HCT116 (cell line): ENCODE measurements at regions not wholly inside any gene's neighbourhood (a gene's known extent, or its start where the extent isn't known, plus 50 kb on each side); places are given as distances from the start of the nearest gene placed in this dataset.

ENCODE experiments used
- ATAC-seq: fragments of 200-7000 bp; cut with Tn5 transposase; 2 replicates; pipeline ENCODE4 v1.9.1; 2020; ENCODE audit warnings: mild to moderate bottlenecking, moderate library complexity
- BruUV-seq: library from RNA; stranded (reverse); fragments of 400-500 nt; replicated peaks from 2 replicates; lab custom pipeline; 2021; lab: Mats Ljungman, UMichigan
- CTCF ChIA-PET: fragments of 300-600 bp; sonication (Branson Sonifier 250); formaldehyde crosslinking; loops from one replicate; lab custom pipeline; 2021; ENCODE audit warnings: antibody characterized with exemption; lab: Charles Lee
- POLR2A ChIA-PET: fragments of 300-600, 350-600 bp; sonication (Branson Sonifier 250); formaldehyde crosslinking; loops from one replicate; lab custom pipeline; 2021; ENCODE audit warnings: antibody characterized with exemption; lab: Charles Lee
- RAD21 ChIA-PET, 2 experiments: fragments of 300-600 bp; sonication (Branson Sonifier 250); formaldehyde crosslinking; loops; one replicate each; lab custom pipeline; 2023; ENCODE audit warnings: low total read pairs in 2 of 2; ENCODE audit not compliant: uncharacterized antibody in 2 of 2, unreplicated experiment in 2 of 2, low non-redundant PET in 1 of 2; lab: Charles Lee
- DNase-seq: peaks from one replicate; pipeline ENCODE4 v3.0.0-alpha.2; 2010; ENCODE audit warnings: low read depth, low spot score
- H2AFZ ChIP-seq: fragments of 200-600 bp; shearing (Covaris generic), sonication (generic); 2 replicates; pipeline ENCODE4 v1.6.1; 2017; ENCODE audit warnings: low read depth, mixed run types, mixed read lengths, antibody characterized with exemption, low read length; ENCODE audit not compliant: poor library complexity, severe bottlenecking
- H3K27ac ChIP-seq: 2 replicates; pipeline ENCODE4 v1.5.1; 2012; ENCODE audit warnings: low read depth, low read length
- H3K27me3 ChIP-seq: fragments of 200-600 bp; sonication (generic); 2 replicates; pipeline ENCODE4 v1.6.1; 2016; ENCODE audit warnings: mixed run types, low read length, mixed read lengths; ENCODE audit not compliant: insufficient read depth
- H3K36me3 ChIP-seq, 2 experiments: fragments of 200-500 bp in 1 of 2; fragments of 200-600 bp in 1 of 2; sonication (Bioruptor generic) in 1 of 2; sonication (generic) in 1 of 2; 2 replicates each; pipeline versions ENCODE4 v1.5.1 to v1.6.1; 2014 to 2016; ENCODE audit warnings: low read length in 2 of 2, inconsistent platforms in 1 of 2, mixed read lengths in 1 of 2, mixed run types in 1 of 2; ENCODE audit not compliant: insufficient read depth in 2 of 2, control insufficient read depth in 1 of 2
- H3K4me1 ChIP-seq, 2 experiments: fragments of 200-600 bp in 1 of 2; sonication (generic) in 1 of 2; 2 replicates each; pipeline versions ENCODE4 v1.5.1 to v1.6.1; 2012 to 2017; ENCODE audit warnings: low read length in 2 of 2, inconsistent platforms in 1 of 2, mild to moderate bottlenecking in 1 of 2, mixed read lengths in 1 of 2, mixed run types in 1 of 2, moderate library complexity in 1 of 2; ENCODE audit not compliant: insufficient read depth in 2 of 2, control insufficient read depth in 1 of 2
- H3K4me2 ChIP-seq: fragments of 200-600 bp; sonication (generic); 2 replicates; pipeline ENCODE4 v1.6.1; 2017; ENCODE audit warnings: mixed run types, low read length, mixed read lengths
- H3K4me3 ChIP-seq, 2 experiments: fragments of 200-600 bp in 1 of 2; sonication (generic) in 1 of 2; replicated peaks in 1 of 2; 2 replicates each; pipeline ENCODE4 v1.5.1; 2011 to 2016; ENCODE audit warnings: low read length in 2 of 2, control low read depth in 1 of 2, low read depth in 1 of 2, mild to moderate bottlenecking in 1 of 2, mixed read lengths in 1 of 2, mixed run types in 1 of 2
- H3K79me2 ChIP-seq: fragments of 200-600 bp; sonication (generic); 2 replicates; pipeline ENCODE4 v1.6.1; 2017; ENCODE audit warnings: mild to moderate bottlenecking, mixed run types, low read length, moderate library complexity, mixed read lengths; ENCODE audit not compliant: insufficient read depth
- H3K9ac ChIP-seq: fragments of 200-600 bp; sonication (generic); 2 replicates; pipeline ENCODE4 v1.6.1; 2016; ENCODE audit warnings: low read length, mixed read lengths
- H3K9me2 ChIP-seq: fragments of 200-600 bp; sonication (generic), shearing (Covaris generic); 2 replicates; pipeline ENCODE4 v1.6.1; 2017; ENCODE audit warnings: mixed run types, mild to moderate bottlenecking, moderate library complexity; ENCODE audit not compliant: insufficient read depth
- H3K9me3 ChIP-seq, 2 experiments: fragments of 200-500 bp in 1 of 2; fragments of 200-600 bp in 1 of 2; sonication (Bioruptor generic) in 1 of 2; sonication (generic) in 1 of 2; 2 replicates each; pipeline ENCODE4 v1.6.1; 2014 to 2017; ENCODE audit warnings: low read length in 2 of 2, mixed read lengths in 2 of 2, inconsistent platforms in 1 of 2, low read depth in 1 of 2, mild to moderate bottlenecking in 1 of 2, mixed run types in 1 of 2, moderate library complexity in 1 of 2; ENCODE audit not compliant: control insufficient read depth in 1 of 2, insufficient read depth in 1 of 2
- H4K20me1 ChIP-seq: fragments of 200-600 bp; sonication (generic), shearing (Covaris generic); 2 replicates; pipeline ENCODE4 v1.6.1; 2017; ENCODE audit warnings: mixed run types, mild to moderate bottlenecking, moderate library complexity; ENCODE audit not compliant: insufficient read depth
- ATF3 ChIP-seq: IDR thresholded peaks from 2 replicates; pipeline ENCODE4 v1.6.1; 2012
- CBX3 ChIP-seq: IDR thresholded peaks from 2 replicates; pipeline ENCODE4 v1.6.1; 2012; ENCODE audit warnings: low read depth
- CTCF ChIP-seq, 3 experiments: fragments of 200-600 bp in 1 of 3; sonication (generic) in 1 of 3; IDR thresholded peaks in 2 of 3; conservative IDR thresholded peaks in 1 of 3; 2 replicates each; pipeline ENCODE4 v1.5.1; 2012 to 2017; ENCODE audit warnings: low read depth in 2 of 3, low read length in 2 of 3, antibody characterized with exemption in 1 of 3, borderline replicate concordance in 1 of 3, control low read depth in 1 of 3, mild to moderate bottlenecking in 1 of 3, mixed read lengths in 1 of 3, mixed run types in 1 of 3, moderate library complexity in 1 of 3; ENCODE audit not compliant: insufficient read depth in 1 of 3
- EGR1 ChIP-seq: IDR thresholded peaks from 2 replicates; pipeline ENCODE4 v1.6.1; 2012; ENCODE audit warnings: low read depth
- ELF1 ChIP-seq: IDR thresholded peaks from 2 replicates; pipeline ENCODE4 v1.6.1; 2012; ENCODE audit warnings: low read depth, borderline replicate concordance
- EZH2 ChIP-seq: fragments of 200-600 bp; sonication (generic); IDR thresholded peaks from 2 replicates; pipeline ENCODE4 v1.6.1; 2017; ENCODE audit warnings: antibody characterized with exemption, mixed run types
- EZH2phosphoT487 ChIP-seq: fragments of 200-600 bp; IDR thresholded peaks from 2 replicates; pipeline ENCODE4 v1.6.1; 2018; ENCODE audit warnings: antibody characterized with exemption, borderline replicate concordance
- FOSL1 ChIP-seq: IDR thresholded peaks from 2 replicates; pipeline ENCODE4 v1.6.1; 2012; ENCODE audit warnings: low read depth
- MAX ChIP-seq: IDR thresholded peaks from 2 replicates; pipeline ENCODE4 v1.6.1; 2012
- REST ChIP-seq: IDR thresholded peaks from 2 replicates; pipeline ENCODE4 v1.6.1; 2012; ENCODE audit warnings: low read depth
- SIN3A ChIP-seq: IDR thresholded peaks from 2 replicates; pipeline ENCODE4 v1.6.1; 2012; ENCODE audit warnings: low read depth
- SP1 ChIP-seq: IDR thresholded peaks from 2 replicates; pipeline ENCODE4 v1.6.1; 2012; ENCODE audit warnings: low read depth
- SRF ChIP-seq: IDR thresholded peaks from 2 replicates; pipeline ENCODE4 v1.6.1; 2012; ENCODE audit warnings: low read depth
- TCF7L2 ChIP-seq: IDR thresholded peaks from 2 replicates; pipeline ENCODE4 v1.7.0; 2011; ENCODE audit warnings: borderline replicate concordance, inconsistent platforms; ENCODE audit not compliant: insufficient read depth, insufficient read length; ENCODE audit errors: extremely low read depth
- ZBTB33 ChIP-seq: IDR thresholded peaks from 2 replicates; pipeline ENCODE4 v1.6.1; 2011; ENCODE audit warnings: mild to moderate bottlenecking, low read length, moderate library complexity; ENCODE audit not compliant: insufficient replicate concordance; ENCODE audit errors: extremely low read depth
- ZFX ChIP-seq: fragments of 450-650 bp; IDR thresholded peaks from 2 replicates; pipeline ENCODE4 v1.6.1; 2017
- intact Hi-C: fragments of 100-400 bp; cut with micrococcal nuclease; formaldehyde crosslinking; loops from 2 replicates; pipeline ENCODE4 v1.10.0; 2022

- no peaks in the 10 kb centered on the region for H3K79me2 ChIP-seq
- no peak overlapping the region for H3K27ac ChIP-seq
- CTCF ChIA-PET: no interaction called here
- TF ChIP-seq FOSL1: no peak
- TF ChIP-seq REST: no peak
- no peak for TF ChIP-seq EGR1
- TF ChIP-seq CTCF (IDR thresholded peaks at IDR 0.05 in 2 of 3, conservative IDR thresholded peaks at IDR 0.05 in 1 of 3; ENCODE audit: borderline replicate concordance in 1 of 3, insufficient read depth in 1 of 3, low read depth in 2 of 3, low read length in 2 of 3): no peak
- no peak for TF ChIP-seq CBX3
- TF ChIP-seq SRF: no peak
- no peak for TF ChIP-seq ELF1
- no peak for TF ChIP-seq EZH2
- no peak for TF ChIP-seq ZFX
- no peak for TF ChIP-seq ATF3
- TF ChIP-seq SIN3A: no peak
- no peak for TF ChIP-seq EZH2phosphoT487
- no peak for TF ChIP-seq MAX
- TF ChIP-seq ZBTB33: no peak
- no peak for TF ChIP-seq TCF7L2
- no peak for TF ChIP-seq SP1
- H3K9me3 ChIP-seq: no peaks in the 10 kb centered on the region
- H3K36me3 ChIP-seq: no peaks in the 10 kb centered on the region
- H3K4me2 ChIP-seq: no peak overlapping the region
- POLR2A ChIA-PET: no interaction called here
- H3K9ac ChIP-seq: no peak overlapping the region
- H3K9me2 ChIP-seq: no peaks in the 10 kb centered on the region; the same call in 1 of the 2 replicates
- no peaks in the 10 kb centered on the region for H3K4me1 ChIP-seq
- no peak overlapping the region for H3K4me3 ChIP-seq
- no peak overlapping the region for H2AFZ ChIP-seq
- no peaks in the 10 kb centered on the region for H3K27me3 ChIP-seq
- intact Hi-C loops: no loop called here
- DNase-seq (no peak), ATAC-seq (no peak)
- BruUV-seq: no TSS peak
- H4K20me1 ChIP-seq: no peaks in the 10 kb centered on the region
- RAD21 ChIA-PET: no interaction called here
Measured at GRCh38 chr5:117359895-117360294, 785.3 kb upstream of the SEMA6A start.
